Duodenal mucosa (tissue), 2 donors: ENCODE measurements at regions not wholly inside any gene's neighbourhood (a gene's known extent, or its start where the extent isn't known, plus 50 kb on each side); places are given as distances from the start of the nearest gene placed in this dataset.

Source experiments
- H3K27ac ChIP-seq: one replicate; pipeline ENCODE4 v1.7.0; 2013; ENCODE audit warnings: low read depth, low read length
- H3K27me3 ChIP-seq, 2 donors: one replicate each; pipeline ENCODE4 v1.7.0; 2013; ENCODE audit warnings: low read length in 2 of 2, control low read depth in 1 of 2; ENCODE audit not compliant: insufficient read depth in 2 of 2, control insufficient read depth in 1 of 2
- H3K36me3 ChIP-seq, 2 donors: one replicate each; pipeline ENCODE4 v1.7.0; 2013; ENCODE audit warnings: low read length in 2 of 2, control low read depth in 1 of 2; ENCODE audit not compliant: insufficient read depth in 2 of 2, control insufficient read depth in 1 of 2
- H3K4me1 ChIP-seq, 2 donors: one replicate each; pipeline ENCODE4 v1.7.0; 2013; ENCODE audit warnings: low read length in 2 of 2, control low read depth in 1 of 2; ENCODE audit not compliant: insufficient read depth in 2 of 2, control insufficient read depth in 1 of 2
- H3K4me3 ChIP-seq, 2 donors: one replicate each; pipeline ENCODE4 v1.7.0; 2013; ENCODE audit warnings: low read length in 2 of 2, low read depth in 1 of 2
- H3K9ac ChIP-seq, 2 donors: one replicate each; pipeline ENCODE4 v1.7.0; 2013; ENCODE audit warnings: low read length in 2 of 2, low read depth in 1 of 2
- H3K9me3 ChIP-seq, 2 donors: one replicate each; pipeline ENCODE4 v1.7.0; 2013; ENCODE audit warnings: low read length in 2 of 2, control low read depth in 1 of 2; ENCODE audit not compliant: control insufficient read depth in 1 of 2

DNA sequence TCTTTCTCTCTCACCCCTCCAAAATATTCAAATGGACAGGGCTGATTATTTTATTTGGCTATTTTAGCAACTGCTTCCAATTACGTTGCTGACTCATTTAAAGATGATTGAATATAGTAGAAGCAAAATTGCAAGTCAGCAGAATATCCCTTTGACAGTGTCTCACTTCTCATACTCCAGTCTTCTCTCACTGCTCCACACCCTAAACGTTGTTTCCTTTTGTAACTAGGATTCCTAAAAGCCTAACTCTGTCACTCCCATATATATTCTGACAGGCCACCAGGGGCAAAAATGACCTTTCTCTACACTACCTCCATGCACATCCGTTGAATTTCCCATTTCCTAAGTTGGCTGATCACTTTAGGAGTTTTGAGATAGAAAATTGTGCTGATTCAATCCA, 351.1 kb downstream of the RND3 start:
- Histone ChIP-seq H3K9ac (no peak overlapping the region), H3K4me1 (peaks cover 6 to 7% of the 10 kb centered on the region in 2 donors), H3K27ac (no peak overlapping the region), H3K27me3 (no peaks in the 10 kb centered on the region), H3K9me3 (no peaks in the 10 kb centered on the region), H3K36me3 (no peaks in the 10 kb centered on the region), H3K4me3 (no peak overlapping the region)

DNA sequence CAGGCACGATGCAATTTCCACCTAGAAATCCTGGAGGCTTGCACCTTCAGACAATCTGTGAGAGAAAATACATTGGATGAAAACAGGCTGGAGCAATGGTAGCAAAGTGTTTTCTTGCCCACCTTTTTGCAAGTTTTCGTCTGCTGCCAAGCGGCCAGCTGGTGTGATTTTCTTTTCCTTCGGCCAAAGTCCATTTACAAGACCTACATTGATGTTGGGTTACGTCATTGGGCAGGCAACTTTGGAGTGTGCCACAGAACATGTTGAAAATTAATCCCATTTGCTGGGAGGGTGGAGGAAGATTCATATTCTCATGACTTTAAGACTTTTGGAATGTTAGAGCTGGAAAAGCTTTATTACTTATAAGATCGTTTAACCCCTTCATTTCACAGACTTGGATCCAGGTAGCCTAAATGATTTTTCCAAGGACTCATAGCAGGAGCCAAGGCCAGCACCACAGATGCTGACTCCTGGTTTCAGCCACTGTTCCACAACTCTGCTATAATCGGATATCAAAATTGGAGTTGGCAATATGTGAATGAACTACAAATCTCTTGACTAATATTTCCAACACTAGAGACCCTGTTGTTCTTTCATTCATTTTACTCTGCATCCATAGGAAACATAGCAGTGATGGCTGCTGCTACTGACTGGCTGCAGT, 352.1 kb downstream of the RND3 start:
- Histone ChIP-seq H3K9ac (no peak overlapping the region), H3K4me3 (no peak overlapping the region), H3K27ac (no peak overlapping the region), H3K27me3 (no peaks in the 10 kb centered on the region), H3K4me1 (peaks cover 6 to 7% of the 10 kb centered on the region in 2 donors), H3K36me3 (no peaks in the 10 kb centered on the region), H3K9me3 (no peaks in the 10 kb centered on the region)

DNA sequence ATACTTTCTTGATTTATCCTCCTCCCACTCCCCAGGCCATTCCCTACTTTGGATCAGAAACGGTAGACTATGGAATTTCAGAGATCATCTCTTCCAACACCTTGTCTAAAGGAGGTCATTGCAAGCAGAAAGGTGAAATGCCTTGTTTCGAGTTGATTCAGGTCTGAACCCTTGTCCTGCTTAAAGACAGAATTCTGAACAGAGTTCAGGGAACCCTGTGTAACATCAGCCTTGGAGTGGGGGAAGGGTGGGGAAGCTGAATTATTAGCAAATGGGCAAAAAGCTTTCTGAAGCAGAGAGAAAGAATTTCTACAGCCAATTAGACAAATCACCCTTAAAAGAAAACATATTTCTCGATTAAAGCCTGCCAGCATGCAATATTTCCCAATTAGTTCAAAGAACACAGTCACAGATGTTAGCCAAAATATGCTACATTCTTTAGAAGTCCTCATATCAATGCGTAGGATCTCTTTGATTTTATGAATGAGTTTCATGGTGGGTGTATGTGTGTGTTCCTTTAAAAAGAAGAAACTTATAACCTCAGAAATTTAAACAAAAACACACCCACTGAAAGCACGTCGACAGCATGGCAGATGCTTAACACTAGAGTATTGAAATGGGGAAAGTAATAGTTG, 353.1 kb downstream of the RND3 start:
- no peak overlapping the region for H3K4me3 ChIP-seq
- H3K9ac ChIP-seq, result no peak overlapping the region
- no peak overlapping the region for H3K27ac ChIP-seq
- H3K4me1 ChIP-seq, result peaks cover 6 to 7% of the 10 kb centered on the region in 2 donors
- no peaks in the 10 kb centered on the region for H3K27me3 ChIP-seq
- no peaks in the 10 kb centered on the region for H3K36me3 ChIP-seq
- H3K9me3 ChIP-seq, result no peaks in the 10 kb centered on the region

DNA sequence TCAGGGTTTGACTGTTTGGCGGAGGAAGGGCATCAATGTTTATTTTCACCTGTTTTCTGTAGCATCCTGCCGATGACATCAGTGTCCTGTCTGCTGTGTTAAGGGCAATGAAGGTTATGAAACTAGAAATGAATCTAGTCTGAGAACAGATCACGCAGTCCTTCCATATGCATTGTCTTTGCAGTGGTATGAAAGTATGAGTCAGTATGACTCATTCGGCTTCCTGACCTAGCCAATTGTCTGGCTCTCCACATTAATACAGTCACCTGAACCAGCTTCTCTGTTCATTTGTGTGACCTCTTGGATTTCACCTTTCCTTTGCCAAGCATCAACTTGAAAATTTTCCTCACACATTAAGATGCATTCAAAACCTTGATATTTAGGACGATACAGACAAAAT, 353.8 kb downstream of the RND3 start:
- Histone ChIP-seq H3K4me1 (peaks cover 6 to 7% of the 10 kb centered on the region in 2 donors), H3K9me3 (no peaks in the 10 kb centered on the region), H3K27me3 (no peaks in the 10 kb centered on the region), H3K27ac (no peak overlapping the region), H3K9ac (no peak overlapping the region), H3K4me3 (no peak overlapping the region), H3K36me3 (no peaks in the 10 kb centered on the region)

DNA sequence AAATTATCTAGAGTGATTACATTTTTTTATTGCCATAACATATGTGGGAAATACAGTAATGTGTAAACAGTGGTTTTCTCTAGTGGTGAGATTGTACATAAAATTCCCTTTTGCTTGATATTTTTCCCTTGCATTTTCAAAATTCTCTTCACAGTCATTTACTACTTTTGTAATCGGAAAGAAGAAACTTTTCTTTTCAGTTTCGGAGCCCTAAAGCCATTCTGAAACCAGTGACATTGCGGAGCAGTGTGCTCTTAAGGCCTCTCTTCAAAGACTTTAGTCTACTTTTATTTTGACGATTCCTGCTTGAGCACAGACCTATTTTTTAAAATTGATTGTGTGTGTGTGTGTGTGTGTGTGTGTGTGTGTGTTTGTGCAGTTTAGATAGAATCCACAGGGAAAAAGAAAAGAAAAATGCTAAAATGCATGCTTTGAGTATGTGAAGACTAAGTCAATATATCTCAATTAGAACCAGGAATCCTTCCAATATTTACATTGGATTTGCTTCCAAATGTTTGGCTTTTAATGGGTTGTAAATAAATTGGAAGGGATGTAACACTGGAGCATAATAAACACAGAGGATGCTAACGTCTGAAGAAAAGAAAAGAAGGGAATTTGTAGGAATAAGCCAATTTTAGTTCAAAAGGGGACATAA, 357.4 kb downstream of the RND3 start:
- no peak overlapping the region for H3K9ac ChIP-seq
- no peaks in the 10 kb centered on the region for H3K36me3 ChIP-seq
- H3K4me1 ChIP-seq, result peaks cover 2 to 6% of the 10 kb centered on the region in 2 donors
- H3K27me3 ChIP-seq, result no peaks in the 10 kb centered on the region
- no peak overlapping the region for H3K4me3 ChIP-seq
- H3K9me3 ChIP-seq, result no peaks in the 10 kb centered on the region
- no peak overlapping the region for H3K27ac ChIP-seq

DNA sequence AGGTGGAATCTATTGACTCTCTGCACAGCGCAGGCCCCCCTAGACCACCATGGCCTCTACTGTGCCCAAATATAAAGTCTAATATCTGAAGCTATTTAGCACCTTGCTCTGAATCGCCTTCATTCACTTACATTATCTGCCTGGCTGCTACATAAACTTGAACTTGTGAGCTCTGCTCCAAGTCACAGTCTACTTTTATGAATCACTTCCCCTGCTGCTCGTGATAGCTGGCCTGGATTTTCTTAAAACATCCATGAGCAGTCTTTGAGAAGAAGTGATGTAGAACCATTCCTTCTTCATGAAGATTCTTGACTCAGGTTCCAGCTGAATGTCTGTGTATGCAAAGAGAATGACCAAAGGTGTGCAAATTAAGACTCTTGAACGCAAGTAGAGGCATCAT, 359.5 kb downstream of the RND3 start:
- no peaks in the 10 kb centered on the region for H3K36me3 ChIP-seq
- no peak overlapping the region for H3K27ac ChIP-seq
- H3K9ac ChIP-seq, result no peak overlapping the region
- H3K9me3 ChIP-seq, result no peaks in the 10 kb centered on the region
- no peaks in the 10 kb centered on the region for H3K4me1 ChIP-seq
- no peaks in the 10 kb centered on the region for H3K27me3 ChIP-seq
- H3K4me3 ChIP-seq, result no peak overlapping the region

DNA sequence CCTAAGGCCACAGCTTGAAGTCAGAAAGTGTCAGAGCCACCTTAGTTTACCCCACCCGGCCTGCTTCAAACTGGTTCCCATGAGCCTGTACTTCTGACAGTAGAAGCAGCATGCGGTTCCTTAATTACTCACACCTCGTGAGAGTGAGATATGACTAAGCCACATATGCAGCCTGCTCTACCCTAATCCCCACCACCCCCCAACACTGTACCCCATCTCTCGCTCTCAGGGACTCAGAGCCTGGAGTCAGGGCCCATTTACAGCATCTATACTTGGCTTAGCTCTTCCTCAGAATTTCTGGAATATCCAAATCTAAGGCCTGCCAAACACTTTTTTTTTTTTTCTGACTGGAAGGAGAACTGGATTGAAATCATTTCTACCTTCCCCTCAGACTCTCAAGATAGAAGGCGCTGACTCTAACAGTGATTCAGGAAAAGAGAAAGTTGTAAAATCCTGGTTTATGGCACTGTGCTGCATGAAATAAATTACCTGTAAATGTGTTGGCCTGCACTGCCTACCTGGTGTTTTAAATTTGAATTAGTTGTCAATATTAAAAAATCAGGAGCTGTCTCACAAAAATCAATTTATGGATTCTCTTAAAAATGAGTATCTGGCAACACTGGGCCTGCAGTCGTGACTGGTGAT, 360.0 kb downstream of the RND3 start:
- Histone ChIP-seq H3K27ac (no peak overlapping the region), H3K9ac (no peak overlapping the region), H3K36me3 (no peaks in the 10 kb centered on the region), H3K4me1 (no peaks in the 10 kb centered on the region), H3K9me3 (no peaks in the 10 kb centered on the region), H3K27me3 (no peaks in the 10 kb centered on the region), H3K4me3 (no peak overlapping the region)

DNA sequence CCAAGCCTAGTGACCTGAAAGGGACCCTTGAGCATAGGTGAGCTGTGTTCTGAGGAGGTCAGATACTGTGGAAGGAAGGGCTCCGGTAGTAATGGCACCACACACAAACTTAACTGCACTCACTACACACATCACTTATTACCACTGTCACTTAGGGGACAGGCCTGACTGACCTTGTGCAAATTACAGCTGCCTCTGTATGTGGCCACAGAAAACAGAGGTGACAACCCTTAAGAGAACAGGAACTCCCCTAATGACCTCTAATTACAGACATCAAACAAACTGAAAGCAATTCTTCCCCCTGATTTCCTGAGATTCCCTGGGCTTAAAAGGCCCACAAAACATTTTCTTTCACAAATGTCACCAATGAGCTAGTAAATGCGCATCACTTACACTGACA, 360.6 kb downstream of the RND3 start:
- H3K9ac ChIP-seq, result no peak overlapping the region
- H3K4me3 ChIP-seq, result no peak overlapping the region
- H3K9me3 ChIP-seq, result no peaks in the 10 kb centered on the region
- H3K4me1 ChIP-seq, result no peaks in the 10 kb centered on the region
- H3K27me3 ChIP-seq, result no peaks in the 10 kb centered on the region
- H3K27ac ChIP-seq, result no peak overlapping the region
- H3K36me3 ChIP-seq, result no peaks in the 10 kb centered on the region

DNA sequence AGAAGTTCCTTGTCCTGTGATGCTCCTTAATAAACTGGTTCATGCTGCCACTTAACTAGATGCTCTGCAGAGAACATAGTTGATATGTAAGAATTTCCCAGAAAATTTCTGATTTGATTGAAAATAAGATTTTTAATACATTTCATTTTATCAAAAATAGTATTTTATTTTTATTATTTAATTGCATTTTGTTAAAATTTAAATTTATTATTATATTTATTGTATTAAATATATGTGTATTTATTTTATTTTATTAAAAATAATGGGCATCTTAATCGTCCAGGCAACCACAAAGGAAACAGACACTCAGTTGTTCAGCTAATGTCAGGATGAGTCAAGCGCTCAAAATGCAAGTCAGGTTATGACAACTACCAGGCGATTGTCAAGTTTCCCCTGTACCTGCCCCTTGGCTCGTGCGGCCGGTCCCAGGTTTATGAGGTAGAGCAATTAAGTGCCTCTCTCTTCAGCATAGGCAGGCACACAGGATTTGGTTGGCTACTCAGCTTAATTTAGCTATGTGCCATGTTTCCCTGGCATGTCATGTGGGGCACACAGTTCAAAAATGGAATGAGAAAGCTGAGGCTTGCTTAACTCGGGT, 361.2 kb downstream of the RND3 start:
- Histone ChIP-seq H3K9ac (no peak overlapping the region), H3K36me3 (no peaks in the 10 kb centered on the region), H3K9me3 (no peaks in the 10 kb centered on the region), H3K4me3 (no peak overlapping the region), H3K27ac (no peak overlapping the region), H3K27me3 (no peaks in the 10 kb centered on the region), H3K4me1 (no peaks in the 10 kb centered on the region)

DNA sequence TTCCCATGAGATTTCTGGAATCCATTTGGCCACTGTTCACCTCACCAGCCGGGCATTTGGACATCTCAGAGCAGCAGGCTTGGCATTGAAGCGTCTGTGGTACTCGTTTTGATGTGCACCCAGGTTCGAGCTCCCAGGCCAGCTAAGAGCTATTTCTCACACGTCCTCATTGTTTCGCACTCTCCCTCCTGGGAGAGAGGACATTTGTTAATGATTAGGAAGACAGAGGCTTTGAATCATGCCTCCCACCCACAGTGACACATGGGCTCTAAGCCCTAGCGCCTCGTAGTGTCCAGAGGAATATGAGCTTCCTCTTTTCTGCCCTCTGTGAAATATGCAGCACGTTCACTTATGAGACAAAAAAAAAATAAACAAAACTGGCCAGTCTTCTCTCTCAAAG, 361.8 kb downstream of the RND3 start:
- Histone ChIP-seq H3K27ac (no peak overlapping the region), H3K36me3 (no peaks in the 10 kb centered on the region), H3K4me1 (no peaks in the 10 kb centered on the region), H3K9me3 (no peaks in the 10 kb centered on the region), H3K9ac (no peak overlapping the region), H3K4me3 (no peak overlapping the region), H3K27me3 (no peaks in the 10 kb centered on the region)
